Urinary bladder (tissue), 3 donors: ENCODE measurements at regions not wholly inside any gene's neighbourhood (a gene's known extent, or its start where the extent isn't known, plus 50 kb on each side); places are given as distances from the start of the nearest gene placed in this dataset.

Experiments
- DNase-seq: peaks from one replicate; pipeline ENCODE4 v3.0.0-alpha.2; 2015; ENCODE audit errors: extremely low spot score
- H3K27ac ChIP-seq: one replicate; pipeline ENCODE4 v1.5.1; 2013; ENCODE audit warnings: low read depth, mild to moderate bottlenecking, moderate library complexity
- H3K36me3 ChIP-seq: one replicate; pipeline ENCODE4 v1.6.1; 2013; ENCODE audit warnings: mild to moderate bottlenecking, moderate library complexity; ENCODE audit not compliant: insufficient read depth
- H3K4me1 ChIP-seq: one replicate; pipeline ENCODE4 v1.6.1; 2013; ENCODE audit warnings: mild to moderate bottlenecking, moderate library complexity; ENCODE audit not compliant: insufficient read depth
- H3K4me3 ChIP-seq: one replicate; pipeline ENCODE4 v1.5.1; 2013; ENCODE audit warnings: low read depth, low read length
- WGBS: extraction: QIAGEN DNeasy Blood & Tissue Kit; methylation state at CpG from one replicate; pipeline ENCODE4 v1.1.7; 2013; 5-methylcytosine and 5-hydroxymethylcytosine counted together
- donor health status: healthy with polysubstance abuse.
- donor health status: healthy.

GRCh38 chr2:134143568-134143967 is 110.3 kb upstream of the MGAT5 start:
- Histone ChIP-seq H3K4me1 (no peaks in the 10 kb centered on the region), H3K27ac (no peak overlapping the region), H3K4me3 (no peak overlapping the region), H3K36me3 (no peaks in the 10 kb centered on the region)
- 87% methylated on average over 3 of the region's 3 CpGs for WGBS
- DNase-seq = no peak

GRCh38 chr2:134144081-134144596 is 109.7 kb upstream of the MGAT5 start:
- DNase-seq = no peak
- H3K4me1 ChIP-seq = no peaks in the 10 kb centered on the region
- WGBS = 96% methylated on average over 6 of the region's 6 CpGs
- H3K27ac ChIP-seq = no peak overlapping the region
- H3K4me3 ChIP-seq = no peak overlapping the region
- H3K36me3 ChIP-seq = no peaks in the 10 kb centered on the region

- Histone ChIP-seq H3K27ac (no peak overlapping the region), H3K4me3 (no peak overlapping the region), H3K4me1 (no peaks in the 10 kb centered on the region), H3K36me3 (no peaks in the 10 kb centered on the region)
- 82% methylated on average over 4 of the region's 4 CpGs for WGBS
- DNase-seq = no peak
Measured at GRCh38 chr2:134144651-134145050, 109.2 kb upstream of the MGAT5 start.

GRCh38 chr2:134145519-134145918 is 108.4 kb upstream of the MGAT5 start:
- Histone ChIP-seq H3K4me3 (no peak overlapping the region), H3K4me1 (no peaks in the 10 kb centered on the region), H3K36me3 (no peaks in the 10 kb centered on the region), H3K27ac (no peak overlapping the region)
- no peak for DNase-seq
- 97% methylated on average over 5 of the region's 5 CpGs for WGBS

GRCh38 chr2:134146161-134146560 is 107.7 kb upstream of the MGAT5 start:
- H3K27ac ChIP-seq = no peak overlapping the region
- no peak for DNase-seq
- 76% methylated on average over 3 of the region's 3 CpGs for WGBS
- no peaks in the 10 kb centered on the region for H3K36me3 ChIP-seq
- H3K4me3 ChIP-seq = no peak overlapping the region
- H3K4me1 ChIP-seq = no peaks in the 10 kb centered on the region

GRCh38 chr2:134146620-134147019 is 107.3 kb upstream of the MGAT5 start:
- DNase-seq = no peak
- Histone ChIP-seq H3K4me3 (no peak overlapping the region), H3K36me3 (no peaks in the 10 kb centered on the region), H3K27ac (no peak overlapping the region), H3K4me1 (no peaks in the 10 kb centered on the region)
- 70% methylated on average over 5 of the region's 5 CpGs for WGBS

- H3K36me3 ChIP-seq = no peaks in the 10 kb centered on the region
- no peak overlapping the region for H3K27ac ChIP-seq
- no peak overlapping the region for H3K4me3 ChIP-seq
- no peaks in the 10 kb centered on the region for H3K4me1 ChIP-seq
- 92% methylated on average over 2 of the region's 2 CpGs for WGBS
- no peak for DNase-seq
Measured at GRCh38 chr2:134148172-134148571, 105.7 kb upstream of the MGAT5 start.

GRCh38 chr2:134148843-134149472 is 104.9 kb upstream of the MGAT5 start:
- DNase-seq = no peak
- Histone ChIP-seq H3K36me3 (no peaks in the 10 kb centered on the region), H3K4me1 (no peaks in the 10 kb centered on the region), H3K4me3 (no peak overlapping the region), H3K27ac (no peak overlapping the region)
- 89% methylated on average over 6 of the region's 6 CpGs for WGBS

GRCh38 chr2:134149904-134150303 is 104.0 kb upstream of the MGAT5 start:
- Histone ChIP-seq H3K4me1 (no peaks in the 10 kb centered on the region), H3K4me3 (no peak overlapping the region), H3K36me3 (no peaks in the 10 kb centered on the region), H3K27ac (no peak overlapping the region)
- no peak for DNase-seq
- WGBS = 85% methylated on average over 1 of the region's 1 CpG

- 95% methylated on average over 3 of the region's 3 CpGs for WGBS
- H3K4me3 ChIP-seq = no peak overlapping the region
- no peak overlapping the region for H3K27ac ChIP-seq
- no peaks in the 10 kb centered on the region for H3K36me3 ChIP-seq
- DNase-seq = no peak
- no peaks in the 10 kb centered on the region for H3K4me1 ChIP-seq
Measured at GRCh38 chr2:134150760-134151159, 103.1 kb upstream of the MGAT5 start.

- Histone ChIP-seq H3K4me1 (peaks cover under 1% of the 10 kb centered on the region), H3K27ac (no peak overlapping the region), H3K36me3 (no peaks in the 10 kb centered on the region), H3K4me3 (no peak overlapping the region)
- DNase-seq = no peak
- WGBS = 96% methylated on average over 23 of the region's 23 CpGs
Measured at GRCh38 chr2:134152045-134153010, 101.5 kb upstream of the MGAT5 start.

GRCh38 chr2:134153294-134153880 is 100.5 kb upstream of the MGAT5 start:
- Histone ChIP-seq H3K4me3 (no peak overlapping the region), H3K36me3 (no peaks in the 10 kb centered on the region), H3K27ac (no peak overlapping the region), H3K4me1 (peaks cover 1% of the 10 kb centered on the region)
- WGBS = 74% methylated on average over 7 of the region's 7 CpGs
- no peak for DNase-seq

GRCh38 chr2:134154246-134154645 is 99.6 kb upstream of the MGAT5 start:
- WGBS = 60% methylated on average over 7 of the region's 7 CpGs
- no peaks in the 10 kb centered on the region for H3K36me3 ChIP-seq

GRCh38 chr2:134155134-134155533 is 98.7 kb upstream of the MGAT5 start:
- no peaks in the 10 kb centered on the region for H3K36me3 ChIP-seq

More at GRCh38 chr2:134154246-134154645, 99.6 kb upstream of the MGAT5 start:
- DNase-seq = no peak
- H3K27ac ChIP-seq = no peak overlapping the region
- H3K4me3 ChIP-seq = no peak overlapping the region
- peaks cover 1% of the 10 kb centered on the region for H3K4me1 ChIP-seq

More at GRCh38 chr2:134155134-134155533, 98.7 kb upstream of the MGAT5 start:
- peaks cover 1% of the 10 kb centered on the region for H3K4me1 ChIP-seq
- no peak for DNase-seq
- no peak overlapping the region for H3K27ac ChIP-seq
- no peak overlapping the region for H3K4me3 ChIP-seq
- 95% methylated on average over 4 of the region's 4 CpGs for WGBS
